GM06990 (cell line): ENCODE measurements at regions not wholly inside any gene's neighbourhood (a gene's known extent, or its start where the extent isn't known, plus 50 kb on each side); places are given as distances from the start of the nearest gene placed in this dataset.
"Not testable (repeated sequence)": the region's sequence is repeated elsewhere in the genome, so short reads cannot be mapped to it uniquely, and the experiment has no call there.

Experiments used
- DNase-seq: peaks from one replicate; pipeline ENCODE4 v3.0.0-alpha.2; 2011; ENCODE audit not compliant: insufficient read length; ENCODE audit errors: extremely low read depth
- H3K27me3 ChIP-seq: replicated peaks from 2 replicates; pipeline ENCODE4 v1.6.0; 2011; ENCODE audit warnings: low read length; ENCODE audit not compliant: control insufficient read depth, insufficient read depth
- H3K36me3 ChIP-seq: 2 replicates; pipeline ENCODE4 v1.5.1; 2011; ENCODE audit warnings: low read length; ENCODE audit not compliant: control insufficient read depth, insufficient read depth
- H3K4me3 ChIP-seq: replicated peaks from 2 replicates; pipeline ENCODE4 v1.5.1; 2011; ENCODE audit warnings: low read depth, mild to moderate bottlenecking, control low read depth, low read length
- CTCF ChIP-seq: IDR thresholded peaks from 2 replicates; pipeline ENCODE4 v1.5.1; 2011; ENCODE audit warnings: low read length, control low read depth, mild to moderate bottlenecking, inconsistent platforms; ENCODE audit not compliant: insufficient read depth, poor library complexity, severe bottlenecking

GRCh38 chr16:35210681-35211433, 1751.4 kb downstream of the TP53TG3F start:
- no peak for TF ChIP-seq CTCF
- DNase-seq = no peak

GRCh38 chr16:35214840-35215239, 1755.4 kb downstream of the TP53TG3F start:
- Histone ChIP-seq H3K4me3 (no peak overlapping the region), H3K36me3 (no peaks in the 10 kb centered on the region), H3K27me3 (no peaks in the 10 kb centered on the region)
- no peak for DNase-seq
- TF ChIP-seq CTCF = no peak

More at GRCh38 chr16:35210681-35211433, 1751.4 kb downstream of the TP53TG3F start:
- Histone ChIP-seq H3K27me3 (no peaks in the 10 kb centered on the region), H3K4me3 (no peak overlapping the region), H3K36me3 (no peaks in the 10 kb centered on the region)

DNA sequence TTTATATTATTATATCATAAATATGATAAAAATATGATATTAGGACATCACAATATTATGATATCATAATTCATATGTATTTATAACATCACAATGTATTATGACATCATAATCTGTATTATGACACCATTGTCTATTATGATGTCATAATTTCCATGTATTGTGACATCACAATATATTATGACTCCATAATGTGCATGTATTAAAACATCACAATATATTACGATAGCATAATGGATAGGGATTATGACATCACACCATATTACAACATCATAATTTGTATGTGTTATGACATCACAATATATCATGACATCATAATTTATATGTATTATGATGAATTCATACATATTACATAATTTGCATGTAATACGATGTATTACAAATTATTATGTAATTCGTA, 1755.9 kb downstream of the TP53TG3F start:
- H3K27me3 ChIP-seq = no peaks in the 10 kb centered on the region
- no peaks in the 10 kb centered on the region for H3K36me3 ChIP-seq
- no peak for DNase-seq
- no peak for TF ChIP-seq CTCF
- H3K4me3 ChIP-seq = no peak overlapping the region

GRCh38 chr16:35216261-35216660, 1756.8 kb downstream of the TP53TG3F start:
- not testable (repeated sequence) for H3K4me3 ChIP-seq, DNase-seq, H3K36me3 ChIP-seq, H3K27me3 ChIP-seq

DNA sequence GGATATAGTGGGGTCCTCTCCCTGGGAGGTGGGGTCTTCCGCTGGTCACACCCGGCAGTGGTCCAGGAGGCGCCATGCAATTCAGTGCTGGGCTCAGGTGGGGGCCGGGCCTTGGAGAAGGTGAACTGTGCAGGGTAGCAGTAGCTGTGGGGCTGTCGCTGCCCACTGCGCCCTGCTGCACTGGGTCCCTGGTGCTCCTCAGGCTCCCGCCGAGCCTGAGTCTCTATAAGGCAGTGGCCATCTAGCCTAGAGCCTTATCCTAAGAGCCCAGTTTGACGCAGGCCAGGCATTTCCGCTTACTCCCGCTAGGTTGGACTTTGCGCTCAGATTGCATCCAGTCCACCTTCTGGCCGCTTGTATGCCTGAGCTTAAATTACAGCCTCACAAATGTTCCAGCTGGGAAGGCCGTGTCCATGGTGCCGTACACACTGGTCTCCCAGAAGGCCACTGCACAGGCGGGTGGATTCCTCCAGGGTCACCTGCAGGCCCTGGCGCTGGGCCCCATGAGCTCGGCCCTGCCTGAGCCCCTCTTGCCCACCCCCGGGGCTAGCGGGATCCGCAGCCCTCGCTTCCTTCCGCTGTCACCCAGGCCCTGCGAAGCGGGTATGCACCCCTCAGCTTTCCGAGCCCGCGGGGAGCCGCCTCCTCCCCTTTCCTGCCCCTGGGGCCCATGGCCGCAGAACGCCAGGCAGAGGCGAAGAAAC, 1762.2 kb downstream of the TP53TG3F start:
- TF ChIP-seq CTCF = no peak
- no peaks in the 10 kb centered on the region for H3K36me3 ChIP-seq
- no peaks in the 10 kb centered on the region for H3K27me3 ChIP-seq
- no peak for DNase-seq
- H3K4me3 ChIP-seq = no peak overlapping the region

- no peak for TF ChIP-seq CTCF
- DNase-seq = no peak
- H3K4me3 ChIP-seq = no peak overlapping the region
- H3K27me3 ChIP-seq = no peaks in the 10 kb centered on the region
- H3K36me3 ChIP-seq = no peaks in the 10 kb centered on the region
Observed at GRCh38 chr16:35234679-35235078, 1775.3 kb downstream of the TP53TG3F start.
